SJSA1 (cell line): ENCODE measurements at regions not wholly inside any gene's neighbourhood (a gene's known extent, or its start where the extent isn't known, plus 50 kb on each side); places are given as distances from the start of the nearest gene placed in this dataset.

Experiments used
- DNase-seq, 2 experiments: peaks; one replicate each; pipeline ENCODE4 v3.0.0-alpha.2; 2015 to 2020; ENCODE audit warnings: low spot score in 2 of 2, low read depth in 1 of 2
- H3K27ac ChIP-seq: fragments of 250-450 bp; sonication (Bioruptor Pico); 2 replicates; pipeline ENCODE4 v1.5.1; 2020; ENCODE audit warnings: mild to moderate bottlenecking, moderate library complexity
- H3K27me3 ChIP-seq: fragments of 250-450 bp; sonication (Bioruptor Pico); replicated peaks from 2 replicates; pipeline ENCODE4 v1.5.1; 2020; ENCODE audit warnings: mild to moderate bottlenecking, moderate library complexity
- H3K36me3 ChIP-seq: fragments of 250-450 bp; sonication (Bioruptor Pico); 2 replicates; pipeline ENCODE4 v1.5.1; 2020; ENCODE audit warnings: mild to moderate bottlenecking
- H3K4me1 ChIP-seq: fragments of 250-450 bp; sonication (Bioruptor Pico); replicated peaks from 2 replicates; pipeline ENCODE4 v1.6.1; 2021; ENCODE audit warnings: mild to moderate bottlenecking
- H3K4me3 ChIP-seq: fragments of 250-450 bp; sonication (Bioruptor Pico); 2 replicates; pipeline ENCODE4 v1.5.1; 2020; ENCODE audit warnings: mild to moderate bottlenecking
- H3K9me3 ChIP-seq: fragments of 250-450 bp; sonication (Bioruptor Pico); replicated peaks from 2 replicates; pipeline ENCODE4 v1.5.1; 2020; ENCODE audit warnings: mild to moderate bottlenecking

- H3K27ac ChIP-seq: no peak overlapping the region
- H3K9me3 ChIP-seq: peaks cover 20% of the 10 kb centered on the region
- no peaks in the 10 kb centered on the region for H3K36me3 ChIP-seq
- no peak overlapping the region for H3K4me3 ChIP-seq
- no peak for DNase-seq
- no peaks in the 10 kb centered on the region for H3K27me3 ChIP-seq
- no peaks in the 10 kb centered on the region for H3K4me1 ChIP-seq
These were observed 199.5 kb upstream of the SALL3 start for GRCh38 chr18:78779996-78780718.

- Histone ChIP-seq H3K27ac (no peak overlapping the region), H3K27me3 (no peaks in the 10 kb centered on the region), H3K4me3 (no peak overlapping the region), H3K36me3 (no peaks in the 10 kb centered on the region), H3K4me1 (no peaks in the 10 kb centered on the region), H3K9me3 (peaks cover 20% of the 10 kb centered on the region)
- DNase-seq: no peak
These were observed 198.7 kb upstream of the SALL3 start for GRCh38 chr18:78780719-78781600.

GRCh38 chr18:78781601-78781960, 198.0 kb upstream of the SALL3 start:
- no peaks in the 10 kb centered on the region for H3K4me1 ChIP-seq
- H3K36me3 ChIP-seq: no peaks in the 10 kb centered on the region
- no peak for DNase-seq
- H3K27ac ChIP-seq: no peak overlapping the region
- H3K4me3 ChIP-seq: no peak overlapping the region
- peaks cover 20% of the 10 kb centered on the region for H3K9me3 ChIP-seq
- no peaks in the 10 kb centered on the region for H3K27me3 ChIP-seq

- H3K36me3 ChIP-seq: no peaks in the 10 kb centered on the region
- no peaks in the 10 kb centered on the region for H3K27me3 ChIP-seq
- no peaks in the 10 kb centered on the region for H3K4me1 ChIP-seq
- no peak overlapping the region for H3K4me3 ChIP-seq
- no peak for DNase-seq
- H3K27ac ChIP-seq: no peak overlapping the region
- peaks cover 16% of the 10 kb centered on the region for H3K9me3 ChIP-seq
These were observed 196.6 kb upstream of the SALL3 start for GRCh38 chr18:78782951-78783563.

- H3K4me1 ChIP-seq: no peaks in the 10 kb centered on the region
- H3K9me3 ChIP-seq: peaks cover 15% of the 10 kb centered on the region
- no peak overlapping the region for H3K4me3 ChIP-seq
These were observed 196.1 kb upstream of the SALL3 start for GRCh38 chr18:78783564-78783960.

GRCh38 chr18:78784861-78785260, 194.8 kb upstream of the SALL3 start:
- Histone ChIP-seq H3K4me3 (no peak overlapping the region), H3K9me3 (peaks cover 14% of the 10 kb centered on the region), H3K27ac (no peak overlapping the region), H3K4me1 (no peaks in the 10 kb centered on the region), H3K36me3 (no peaks in the 10 kb centered on the region), H3K27me3 (no peaks in the 10 kb centered on the region)
- no peak for DNase-seq

More at GRCh38 chr18:78783564-78783960, 196.1 kb upstream of the SALL3 start:
- Histone ChIP-seq H3K36me3 (no peaks in the 10 kb centered on the region), H3K27me3 (no peaks in the 10 kb centered on the region), H3K27ac (no peak overlapping the region)
- no peak for DNase-seq

GRCh38 chr18:78785706-78786105, 193.9 kb upstream of the SALL3 start:
- H3K4me3 ChIP-seq: no peak overlapping the region
- no peaks in the 10 kb centered on the region for H3K4me1 ChIP-seq
- H3K27ac ChIP-seq: no peak overlapping the region
- DNase-seq: no peak
- peaks cover 9% of the 10 kb centered on the region for H3K9me3 ChIP-seq
- no peaks in the 10 kb centered on the region for H3K27me3 ChIP-seq
- no peaks in the 10 kb centered on the region for H3K36me3 ChIP-seq

- DNase-seq: no peak
- H3K36me3 ChIP-seq: no peaks in the 10 kb centered on the region
- no peaks in the 10 kb centered on the region for H3K4me1 ChIP-seq
- no peak overlapping the region for H3K4me3 ChIP-seq
- peaks cover 2% of the 10 kb centered on the region; the same call in 1 of the 2 replicates for H3K9me3 ChIP-seq
- no peak overlapping the region for H3K27ac ChIP-seq
- no peaks in the 10 kb centered on the region for H3K27me3 ChIP-seq
These were observed 192.8 kb upstream of the SALL3 start for GRCh38 chr18:78786776-78787175.

- no peak for DNase-seq
- no peak overlapping the region for H3K27ac ChIP-seq
- H3K27me3 ChIP-seq: no peaks in the 10 kb centered on the region
- H3K9me3 ChIP-seq: peaks cover 5% of the 10 kb centered on the region; the same call in 1 of the 2 replicates
- H3K36me3 ChIP-seq: no peaks in the 10 kb centered on the region
- no peak overlapping the region for H3K4me3 ChIP-seq
- H3K4me1 ChIP-seq: no peaks in the 10 kb centered on the region
These were observed 191.9 kb upstream of the SALL3 start for GRCh38 chr18:78787751-78788150.

GRCh38 chr18:78788161-78788560, 191.5 kb upstream of the SALL3 start:
- no peak overlapping the region for H3K4me3 ChIP-seq
- peaks cover 6% of the 10 kb centered on the region; the same call in 1 of the 2 replicates for H3K9me3 ChIP-seq
- no peaks in the 10 kb centered on the region for H3K4me1 ChIP-seq
- H3K36me3 ChIP-seq: no peaks in the 10 kb centered on the region
- no peaks in the 10 kb centered on the region for H3K27me3 ChIP-seq
- H3K27ac ChIP-seq: no peak overlapping the region
- no peak for DNase-seq

- Histone ChIP-seq H3K27ac (no peak overlapping the region), H3K27me3 (no peaks in the 10 kb centered on the region), H3K4me3 (no peak overlapping the region), H3K36me3 (no peaks in the 10 kb centered on the region), H3K4me1 (no peaks in the 10 kb centered on the region), H3K9me3 (peaks cover 5% of the 10 kb centered on the region; the same call in 1 of the 2 replicates)
- no peak for DNase-seq
These were observed 189.8 kb upstream of the SALL3 start for GRCh38 chr18:78789850-78790249.

- Histone ChIP-seq H3K36me3 (no peaks in the 10 kb centered on the region), H3K27me3 (no peaks in the 10 kb centered on the region), H3K27ac (no peak overlapping the region), H3K4me3 (no peak overlapping the region), H3K4me1 (no peaks in the 10 kb centered on the region), H3K9me3 (0 out of 2 replicates have a peak, but pooled peaks cover 5% of the 10 kb centered on the region)
- DNase-seq: no peak
These were observed 189.1 kb upstream of the SALL3 start for GRCh38 chr18:78790511-78790910.

GRCh38 chr18:78790960-78791359, 188.7 kb upstream of the SALL3 start:
- Histone ChIP-seq H3K4me3 (no peak overlapping the region), H3K4me1 (no peaks in the 10 kb centered on the region), H3K36me3 (no peaks in the 10 kb centered on the region), H3K27me3 (no peaks in the 10 kb centered on the region), H3K9me3 (0 out of 2 replicates have a peak, but pooled peaks cover 6% of the 10 kb centered on the region), H3K27ac (no peak overlapping the region)
- DNase-seq: no peak

GRCh38 chr18:78792094-78792493, 187.5 kb upstream of the SALL3 start:
- Histone ChIP-seq H3K4me3 (no peak overlapping the region), H3K9me3 (0 out of 2 replicates have a peak, but pooled peaks cover 8% of the 10 kb centered on the region), H3K4me1 (no peaks in the 10 kb centered on the region), H3K36me3 (no peaks in the 10 kb centered on the region), H3K27me3 (no peaks in the 10 kb centered on the region), H3K27ac (no peak overlapping the region)
- DNase-seq: no peak
